Stimulated activated naive CD8-positive, alpha-beta T cell treated with anti-CD3 and anti-CD28 coated beads, Interleukin-15, amount 100 ng/mL, for 72 hours (primary cell): ENCODE measurements at regions not wholly inside any gene's neighbourhood (a gene's known extent, or its start where the extent isn't known, plus 50 kb on each side); places are given as distances from the start of the nearest gene placed in this dataset.

Experiments used
- ATAC-seq: fragments of 150-1000 bp; cut with Tn5 transposase; 2 replicates; pipeline ENCODE4 v1.10.0; 2021; ENCODE audit warnings: mild to moderate bottlenecking, moderate library complexity
- DNase-seq, 2 donors: peaks; one replicate each; pipeline ENCODE4 v3.0.0; 2021 to 2022
- H3K27ac Mint-ChIP-seq, 2 donors: one replicate each; pipeline ENCODE4 v1.8.0; 2022; ENCODE audit warnings: mild to moderate bottlenecking in 2 of 2, mixed read lengths in 2 of 2, moderate library complexity in 2 of 2
- H3K27me3 Mint-ChIP-seq: one replicate; pipeline ENCODE4 v1.8.0; 2022; ENCODE audit warnings: mixed read lengths
- H3K4me1 Mint-ChIP-seq: one replicate; pipeline ENCODE4 v1.8.0; 2022; ENCODE audit warnings: mild to moderate bottlenecking, mixed read lengths
- H3K4me3 Mint-ChIP-seq, 2 donors: one replicate each; pipeline ENCODE4 v1.8.0; 2022; ENCODE audit warnings: mild to moderate bottlenecking in 2 of 2, mixed read lengths in 2 of 2, moderate library complexity in 1 of 2
- H3K9me3 Mint-ChIP-seq, 2 donors: one replicate each; pipeline ENCODE4 v1.8.0; 2022; ENCODE audit warnings: mixed read lengths in 2 of 2

- Mint-ChIP-seq H3K27me3 (no peaks in the 10 kb centered on the region), H3K4me1 (no peaks in the 10 kb centered on the region), H3K27ac (no peak overlapping the region), H3K4me3 (no peak overlapping the region), H3K9me3 (peaks cover 0 to under 1% of the 10 kb centered on the region in 2 donors)
- ATAC-seq (no peak), DNase-seq (no peak)
These were observed 1673.9 kb upstream of the SEL1L start for GRCh38 chr14:83207550-83207949.

GRCh38 chr14:83208341-83208740 lies 1674.7 kb upstream of the SEL1L start:
- H3K27me3 Mint-ChIP-seq = no peaks in the 10 kb centered on the region
- no peak overlapping the region for H3K4me3 Mint-ChIP-seq
- ATAC-seq (no peak), DNase-seq (no peak)
- H3K4me1 Mint-ChIP-seq = no peaks in the 10 kb centered on the region
- H3K9me3 Mint-ChIP-seq = peaks cover 7 to 8% of the 10 kb centered on the region in 2 donors
- no peak overlapping the region for H3K27ac Mint-ChIP-seq

- H3K9me3 Mint-ChIP-seq = peaks cover 30 to 32% of the 10 kb centered on the region in 2 donors
- no peaks in the 10 kb centered on the region for H3K4me1 Mint-ChIP-seq
- ATAC-seq (no peak), DNase-seq (no peak)
- no peak overlapping the region for H3K27ac Mint-ChIP-seq
- H3K27me3 Mint-ChIP-seq = no peaks in the 10 kb centered on the region
- no peak overlapping the region for H3K4me3 Mint-ChIP-seq
These were observed 1683.8 kb upstream of the SEL1L start for GRCh38 chr14:83217492-83217891.

- Mint-ChIP-seq H3K4me1 (no peaks in the 10 kb centered on the region), H3K27me3 (no peaks in the 10 kb centered on the region), H3K9me3 (peaks cover 0 to 9% of the 10 kb centered on the region in 2 donors), H3K27ac (no peak overlapping the region), H3K4me3 (no peak overlapping the region)
- no peak for DNase-seq
- ATAC-seq = no peak
These were observed 1714.4 kb upstream of the SEL1L start for GRCh38 chr14:83247924-83248639.

- no peak for ATAC-seq
- Mint-ChIP-seq H3K4me1 (no peaks in the 10 kb centered on the region), H3K4me3 (no peak overlapping the region), H3K27me3 (no peaks in the 10 kb centered on the region), H3K9me3 (peaks cover 5 to 7% of the 10 kb centered on the region in 2 donors), H3K27ac (no peak overlapping the region)
- no peak for DNase-seq
These were observed 1717.7 kb upstream of the SEL1L start for GRCh38 chr14:83251402-83251801.

GRCh38 chr14:83253870-83254269 lies 1720.2 kb upstream of the SEL1L start:
- DNase-seq = no peak
- no peak overlapping the region for H3K4me3 Mint-ChIP-seq
- peak overlapping the region in 1 of 2 donors; percentile 48 for H3K27ac Mint-ChIP-seq
- no peaks in the 10 kb centered on the region for H3K27me3 Mint-ChIP-seq
- peaks cover 5 to 7% of the 10 kb centered on the region in 2 donors for H3K9me3 Mint-ChIP-seq
- no peak for ATAC-seq
- no peaks in the 10 kb centered on the region for H3K4me1 Mint-ChIP-seq

GRCh38 chr14:83255015-83255726 lies 1721.5 kb upstream of the SEL1L start:
- H3K4me3 Mint-ChIP-seq = no peak overlapping the region
- no peak for DNase-seq
- ATAC-seq = no peak
- no peaks in the 10 kb centered on the region for H3K4me1 Mint-ChIP-seq
- H3K27ac Mint-ChIP-seq = no peak overlapping the region
- H3K9me3 Mint-ChIP-seq = peaks cover 5 to 7% of the 10 kb centered on the region in 2 donors
- no peaks in the 10 kb centered on the region for H3K27me3 Mint-ChIP-seq

- H3K27ac Mint-ChIP-seq = peak overlapping the region in 1 of 2 donors; percentile 58
- no peaks in the 10 kb centered on the region for H3K4me1 Mint-ChIP-seq
- H3K4me3 Mint-ChIP-seq = no peak overlapping the region
- peaks cover 5 to 7% of the 10 kb centered on the region in 2 donors for H3K9me3 Mint-ChIP-seq
- ATAC-seq (no peak), DNase-seq (no peak)
- no peaks in the 10 kb centered on the region for H3K27me3 Mint-ChIP-seq
These were observed 1722.1 kb upstream of the SEL1L start for GRCh38 chr14:83255727-83256090.

- peaks cover 5 to 7% of the 10 kb centered on the region in 2 donors for H3K9me3 Mint-ChIP-seq
- no peak overlapping the region for H3K27ac Mint-ChIP-seq
- H3K4me3 Mint-ChIP-seq = no peak overlapping the region
- ATAC-seq = no peak
- DNase-seq = no peak
- no peaks in the 10 kb centered on the region for H3K27me3 Mint-ChIP-seq
- no peaks in the 10 kb centered on the region for H3K4me1 Mint-ChIP-seq
These were observed 1724.1 kb upstream of the SEL1L start for GRCh38 chr14:83257466-83258439.

GRCh38 chr14:83260751-83261150 lies 1727.1 kb upstream of the SEL1L start:
- H3K9me3 Mint-ChIP-seq = peaks cover 0 to 3% of the 10 kb centered on the region in 2 donors
- H3K4me1 Mint-ChIP-seq = no peaks in the 10 kb centered on the region
- no peak for ATAC-seq
- no peak overlapping the region for H3K27ac Mint-ChIP-seq
- H3K4me3 Mint-ChIP-seq = no peak overlapping the region
- H3K27me3 Mint-ChIP-seq = no peaks in the 10 kb centered on the region
- no peak for DNase-seq

- peaks cover 6 to 11% of the 10 kb centered on the region in 2 donors for H3K9me3 Mint-ChIP-seq
- no peak overlapping the region for H3K27ac Mint-ChIP-seq
- no peak for DNase-seq
- no peaks in the 10 kb centered on the region for H3K4me1 Mint-ChIP-seq
- no peak overlapping the region for H3K4me3 Mint-ChIP-seq
- ATAC-seq = no peak
- no peaks in the 10 kb centered on the region for H3K27me3 Mint-ChIP-seq
These were observed 1735.9 kb upstream of the SEL1L start for GRCh38 chr14:83269583-83269982.

GRCh38 chr14:83271663-83272062 lies 1738.0 kb upstream of the SEL1L start:
- Mint-ChIP-seq H3K27ac (no peak overlapping the region), H3K27me3 (no peaks in the 10 kb centered on the region), H3K4me1 (no peaks in the 10 kb centered on the region), H3K4me3 (no peak overlapping the region), H3K9me3 (peaks cover 6 to 15% of the 10 kb centered on the region in 2 donors)
- DNase-seq (no peak), ATAC-seq (no peak)

GRCh38 chr14:83280719-83281118 lies 1747.1 kb upstream of the SEL1L start:
- peaks cover 12 to 22% of the 10 kb centered on the region in 2 donors for H3K9me3 Mint-ChIP-seq
- no peaks in the 10 kb centered on the region for H3K4me1 Mint-ChIP-seq
- no peak for DNase-seq
- no peaks in the 10 kb centered on the region for H3K27me3 Mint-ChIP-seq
- no peak for ATAC-seq
- no peak overlapping the region for H3K27ac Mint-ChIP-seq
- H3K4me3 Mint-ChIP-seq = no peak overlapping the region

- Mint-ChIP-seq H3K4me3 (no peak overlapping the region), H3K27ac (no peak overlapping the region), H3K9me3 (peaks cover 12 to 21% of the 10 kb centered on the region in 2 donors), H3K4me1 (no peaks in the 10 kb centered on the region), H3K27me3 (no peaks in the 10 kb centered on the region)
- ATAC-seq (no peak), DNase-seq (no peak)
These were observed 1749.1 kb upstream of the SEL1L start for GRCh38 chr14:83282706-83283105.

- Mint-ChIP-seq H3K27ac (no peak overlapping the region), H3K27me3 (no peaks in the 10 kb centered on the region), H3K4me1 (no peaks in the 10 kb centered on the region), H3K9me3 (peaks cover 11 to 29% of the 10 kb centered on the region in 2 donors), H3K4me3 (no peak overlapping the region)
- ATAC-seq (no peak), DNase-seq (no peak)
These were observed 1753.6 kb upstream of the SEL1L start for GRCh38 chr14:83287300-83287699.
